Fibroblast of villous mesenchyme (primary cell): ENCODE measurements at regions not wholly inside any gene's neighbourhood (a gene's known extent, or its start where the extent isn't known, plus 50 kb on each side); places are given as distances from the start of the nearest gene placed in this dataset.

Experiments used
- DNase-seq: peaks from one replicate; pipeline ENCODE4 v3.0.0-alpha.2; 2010; ENCODE audit warnings: low read depth
- H3K4me3 ChIP-seq: 2 replicates; pipeline ENCODE4 v1.5.1; 2011; ENCODE audit warnings: low read depth, mild to moderate bottlenecking, low read length
- TF ChIP-seq, protein P1 (sequence below): IDR thresholded peaks from 2 replicates; pipeline ENCODE4 v1.5.1; 2012; ENCODE audit warnings: low read depth, mild to moderate bottlenecking, low read length; ENCODE audit not compliant: insufficient read depth

DNA sequence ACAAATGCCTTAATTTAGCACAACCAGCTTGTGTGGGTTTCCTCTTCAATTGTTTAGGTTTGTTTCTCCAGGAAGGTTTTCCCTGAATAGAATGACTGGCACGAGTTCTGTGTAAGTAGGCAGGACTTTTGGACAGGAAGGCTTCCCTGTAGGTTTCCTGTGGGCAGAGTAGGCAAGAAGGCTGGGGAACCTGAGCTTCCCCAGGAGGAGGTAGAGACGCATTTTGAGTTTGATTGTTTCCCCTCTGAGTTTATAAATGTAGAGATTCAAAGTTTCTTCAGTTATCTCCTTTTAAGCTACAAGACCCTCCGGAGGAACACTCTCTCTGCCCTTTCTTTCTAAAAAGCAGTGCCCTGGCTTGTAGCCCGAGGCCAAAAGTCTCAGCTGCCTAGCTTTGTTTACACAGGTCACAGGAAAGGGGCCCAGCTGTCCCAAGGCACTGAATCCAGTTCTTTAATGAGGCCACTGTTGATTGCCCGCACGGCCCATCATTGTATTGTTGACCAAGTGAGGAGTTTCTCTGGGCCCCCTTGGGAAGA, 66.6 kb upstream of the RDX start:
- TF ChIP-seq, protein P1, sequence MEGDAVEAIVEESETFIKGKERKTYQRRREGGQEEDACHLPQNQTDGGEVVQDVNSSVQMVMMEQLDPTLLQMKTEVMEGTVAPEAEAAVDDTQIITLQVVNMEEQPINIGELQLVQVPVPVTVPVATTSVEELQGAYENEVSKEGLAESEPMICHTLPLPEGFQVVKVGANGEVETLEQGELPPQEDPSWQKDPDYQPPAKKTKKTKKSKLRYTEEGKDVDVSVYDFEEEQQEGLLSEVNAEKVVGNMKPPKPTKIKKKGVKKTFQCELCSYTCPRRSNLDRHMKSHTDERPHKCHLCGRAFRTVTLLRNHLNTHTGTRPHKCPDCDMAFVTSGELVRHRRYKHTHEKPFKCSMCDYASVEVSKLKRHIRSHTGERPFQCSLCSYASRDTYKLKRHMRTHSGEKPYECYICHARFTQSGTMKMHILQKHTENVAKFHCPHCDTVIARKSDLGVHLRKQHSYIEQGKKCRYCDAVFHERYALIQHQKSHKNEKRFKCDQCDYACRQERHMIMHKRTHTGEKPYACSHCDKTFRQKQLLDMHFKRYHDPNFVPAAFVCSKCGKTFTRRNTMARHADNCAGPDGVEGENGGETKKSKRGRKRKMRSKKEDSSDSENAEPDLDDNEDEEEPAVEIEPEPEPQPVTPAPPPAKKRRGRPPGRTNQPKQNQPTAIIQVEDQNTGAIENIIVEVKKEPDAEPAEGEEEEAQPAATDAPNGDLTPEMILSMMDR = no peak
- DNase-seq = peak; percentile 16
- no peak overlapping the region for H3K4me3 ChIP-seq

DNA sequence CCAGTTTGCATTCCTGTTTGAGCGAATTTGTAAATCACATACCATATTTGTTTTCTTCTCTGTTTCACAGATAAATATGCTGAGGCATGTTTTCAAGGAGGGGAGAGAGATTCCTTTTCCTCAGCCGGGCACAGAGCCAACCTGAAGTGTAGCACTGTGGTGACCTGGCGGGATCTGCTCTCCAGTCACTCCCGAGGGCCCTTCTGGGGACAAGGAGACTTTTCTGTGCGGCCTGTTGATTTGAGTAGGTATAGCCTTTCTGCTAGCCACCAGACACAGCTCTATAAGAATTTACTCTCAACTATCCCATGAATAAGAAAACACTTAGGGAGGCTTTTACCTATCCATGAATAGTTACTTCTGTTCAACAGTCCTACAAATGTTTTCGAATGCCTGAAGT, 63.5 kb upstream of the FDX1 start:
- TF ChIP-seq, protein P1 = no peak
- no peak overlapping the region for H3K4me3 ChIP-seq
- DNase-seq = peak; percentile 61

DNA sequence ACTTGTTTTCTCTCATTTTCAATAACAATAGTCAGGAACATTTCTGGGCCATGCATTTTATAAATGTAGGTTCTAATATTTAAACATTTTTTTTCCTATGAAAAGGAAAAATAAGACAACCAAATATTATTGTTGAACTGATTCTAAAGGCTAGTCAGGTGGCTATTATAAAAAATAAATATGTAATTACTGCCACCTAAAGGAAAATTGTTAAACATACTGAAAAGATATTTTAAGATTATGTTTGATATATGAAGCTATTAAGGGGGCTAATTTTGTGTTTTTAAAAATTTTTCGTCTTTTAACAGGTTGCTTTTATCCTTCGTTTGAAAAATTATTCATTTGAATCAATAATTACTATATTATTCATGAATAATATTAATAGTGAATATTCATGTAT, 62.2 kb upstream of the FDX1 start:
- H3K4me3 ChIP-seq = no peak overlapping the region
- TF ChIP-seq, protein P1 = no peak
- DNase-seq = no peak

GRCh38 chr11:110371084-110371483, 58.7 kb upstream of the FDX1 start:
- TF ChIP-seq, protein P1 = no peak
- DNase-seq = no peak
- H3K4me3 ChIP-seq = no peak overlapping the region

DNA sequence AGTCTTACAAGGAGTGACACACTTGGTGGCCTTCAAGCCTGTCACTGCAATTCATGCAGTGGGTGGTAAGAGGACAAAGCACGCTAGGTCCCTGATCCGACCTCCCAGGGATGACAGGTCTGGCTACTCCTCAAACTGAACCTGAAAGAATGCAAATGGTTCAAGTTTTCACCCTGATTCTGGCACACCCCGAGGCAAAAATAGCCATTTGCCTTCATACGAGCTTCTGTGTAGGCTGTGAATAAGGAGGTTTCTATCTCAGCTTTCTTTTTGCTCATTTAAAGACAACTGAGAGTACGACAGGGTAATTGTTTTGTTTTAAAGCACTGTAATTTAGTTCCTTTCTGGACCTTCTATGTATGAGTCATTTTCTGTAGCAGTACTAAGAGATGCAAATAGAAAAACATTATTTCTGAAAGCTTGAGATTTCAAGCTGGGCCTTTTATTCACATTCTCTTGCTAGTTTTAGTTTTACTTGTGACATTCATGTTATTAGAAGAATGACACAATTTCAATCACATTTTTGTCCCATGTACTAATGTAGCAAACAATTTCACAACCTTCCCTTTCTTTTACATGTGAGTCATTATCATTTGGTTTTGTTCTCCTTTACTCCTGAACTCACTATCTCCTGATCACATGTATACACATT, 56.6 kb upstream of the FDX1 start:
- TF ChIP-seq, protein P1 = no peak
- peak overlapping the region; percentile 25 for H3K4me3 ChIP-seq
- DNase-seq = peak; percentile 69

DNA sequence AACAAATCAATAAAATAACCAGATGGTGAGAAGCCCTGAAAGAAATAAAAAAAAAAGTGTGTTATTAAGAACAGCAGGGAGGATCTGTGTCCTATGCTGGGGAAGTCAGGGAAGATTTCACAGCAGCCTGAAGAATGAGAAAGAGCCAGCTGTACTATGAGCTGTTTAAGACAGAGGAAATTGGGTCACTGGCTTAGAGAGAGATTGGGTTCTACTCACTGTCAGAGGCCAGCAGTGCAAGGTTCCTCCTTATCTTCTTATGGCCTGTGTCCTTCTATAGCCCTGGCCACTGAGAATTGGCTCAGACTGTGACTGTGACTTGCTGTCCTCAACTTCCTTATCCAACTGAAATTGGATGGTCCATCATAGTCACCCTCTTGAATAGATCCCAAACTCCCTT, 54.8 kb upstream of the FDX1 start:
- no peak overlapping the region for H3K4me3 ChIP-seq
- TF ChIP-seq, protein P1 = no peak
- DNase-seq = peak; percentile 37

- TF ChIP-seq, protein P1 = no peak
- no peak for DNase-seq
- H3K4me3 ChIP-seq = no peak overlapping the region
Measured at GRCh38 chr11:110375351-110375750, 54.4 kb upstream of the FDX1 start.
